ENCODE measurements at regions not wholly inside any gene's neighbourhood (a gene's known extent, or its start where the extent isn't known, plus 50 kb on each side); places are given as distances from the start of the nearest gene placed in this dataset.

DNA sequence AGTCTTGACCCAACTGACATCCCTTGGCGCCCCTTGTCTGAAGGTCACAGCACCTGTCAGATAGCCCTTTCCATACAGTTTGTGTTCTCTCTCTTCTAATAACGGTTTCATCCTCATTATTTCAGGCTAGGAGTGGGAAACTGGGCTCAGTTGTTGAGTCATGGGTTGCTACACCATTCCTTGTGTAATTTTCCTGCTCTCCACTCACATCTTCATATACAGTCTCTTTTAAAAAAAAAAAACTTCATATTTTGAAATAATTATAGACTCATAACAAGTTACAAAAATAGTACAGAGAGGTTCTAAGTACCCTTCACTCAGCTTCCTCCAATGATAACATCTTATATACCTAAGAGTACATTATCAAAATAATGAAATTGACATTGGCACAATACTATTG lies 60.2 kb upstream of the GRPR start:
- TF ChIP-seq TAF1 (IDR thresholded peaks at IDR 0.05; ENCODE audit: low read depth, low read length) (no peak), POLR2AphosphoS5 (IDR thresholded peaks at IDR 0.05; ENCODE audit: low read depth, low read length) (no peak)
